HL-60 (cell line): ENCODE measurements at regions not wholly inside any gene's neighbourhood (a gene's known extent, or its start where the extent isn't known, plus 50 kb on each side); places are given as distances from the start of the nearest gene placed in this dataset.

Experiments used
- DNase-seq, 2 experiments: peaks; one replicate each; pipeline ENCODE4 v3.0.0-alpha.2; 2010 to 2020; ENCODE audit warnings: low read depth in 1 of 2, low spot score in 1 of 2
- H3K27ac ChIP-seq: fragments of 250-450 bp; sonication (Bioruptor Pico); replicated peaks from 2 replicates; pipeline ENCODE4 v1.5.1; 2020; ENCODE audit warnings: mild to moderate bottlenecking, moderate library complexity
- H3K27me3 ChIP-seq: fragments of 250-450 bp; sonication (Bioruptor Pico); 2 replicates; pipeline ENCODE4 v1.5.1; 2021; ENCODE audit warnings: mild to moderate bottlenecking, moderate library complexity; ENCODE audit not compliant: insufficient read depth, poor library complexity, severe bottlenecking
- H3K4me3 ChIP-seq: replicated peaks from 2 replicates; pipeline ENCODE4 v1.5.1; 2011; ENCODE audit warnings: mild to moderate bottlenecking, control low read depth, low read length; ENCODE audit not compliant: insufficient read depth
- GABPA ChIP-seq: IDR thresholded peaks from 2 replicates; pipeline ENCODE4 v1.6.1; 2012; ENCODE audit warnings: low read depth
- POLR2AphosphoS5 ChIP-seq: IDR thresholded peaks from 2 replicates; pipeline ENCODE4 v1.6.1; 2012; ENCODE audit warnings: low read depth
- SPI1 ChIP-seq: IDR thresholded peaks from 2 replicates; pipeline ENCODE4 v1.6.1; 2012; ENCODE audit warnings: low read depth, mild to moderate bottlenecking, borderline replicate concordance
- TF ChIP-seq, protein P1 (sequence below): IDR thresholded peaks from one replicate; pipeline ENCODE4 v1.5.1; 2011; ENCODE audit warnings: low read length, control low read depth, inconsistent platforms; ENCODE audit not compliant: insufficient read depth
- TF ChIP-seq, protein P2 (sequence below): IDR thresholded peaks from 2 replicates; pipeline ENCODE4 v1.6.1; 2012; ENCODE audit warnings: low read depth; ENCODE audit not compliant: insufficient replicate concordance

DNA sequence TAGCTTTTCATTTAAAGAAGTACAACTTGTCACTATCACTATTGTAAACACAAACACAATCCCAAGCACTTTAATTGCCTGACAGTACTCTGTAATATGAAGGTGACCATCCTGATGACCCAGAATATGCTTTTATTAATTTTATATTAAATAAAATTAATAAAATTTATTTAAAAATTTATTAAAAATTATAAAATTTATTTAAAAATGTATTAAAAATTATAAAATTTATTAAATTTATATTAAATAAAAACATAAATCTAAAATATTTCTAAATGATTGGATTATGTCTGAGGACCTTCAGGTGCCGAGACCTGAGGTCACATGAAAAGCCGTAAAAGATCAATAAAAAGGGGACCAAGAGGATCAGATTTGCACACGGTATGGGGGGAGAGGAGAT is 229.8 kb upstream of the KIRREL3 start:
- no peak overlapping the region for H3K27ac ChIP-seq
- no peaks in the 10 kb centered on the region for H3K27me3 ChIP-seq
- TF ChIP-seq, protein P1, sequence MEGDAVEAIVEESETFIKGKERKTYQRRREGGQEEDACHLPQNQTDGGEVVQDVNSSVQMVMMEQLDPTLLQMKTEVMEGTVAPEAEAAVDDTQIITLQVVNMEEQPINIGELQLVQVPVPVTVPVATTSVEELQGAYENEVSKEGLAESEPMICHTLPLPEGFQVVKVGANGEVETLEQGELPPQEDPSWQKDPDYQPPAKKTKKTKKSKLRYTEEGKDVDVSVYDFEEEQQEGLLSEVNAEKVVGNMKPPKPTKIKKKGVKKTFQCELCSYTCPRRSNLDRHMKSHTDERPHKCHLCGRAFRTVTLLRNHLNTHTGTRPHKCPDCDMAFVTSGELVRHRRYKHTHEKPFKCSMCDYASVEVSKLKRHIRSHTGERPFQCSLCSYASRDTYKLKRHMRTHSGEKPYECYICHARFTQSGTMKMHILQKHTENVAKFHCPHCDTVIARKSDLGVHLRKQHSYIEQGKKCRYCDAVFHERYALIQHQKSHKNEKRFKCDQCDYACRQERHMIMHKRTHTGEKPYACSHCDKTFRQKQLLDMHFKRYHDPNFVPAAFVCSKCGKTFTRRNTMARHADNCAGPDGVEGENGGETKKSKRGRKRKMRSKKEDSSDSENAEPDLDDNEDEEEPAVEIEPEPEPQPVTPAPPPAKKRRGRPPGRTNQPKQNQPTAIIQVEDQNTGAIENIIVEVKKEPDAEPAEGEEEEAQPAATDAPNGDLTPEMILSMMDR: no peak
- H3K4me3 ChIP-seq: no peak overlapping the region
- DNase-seq: no peak

DNA sequence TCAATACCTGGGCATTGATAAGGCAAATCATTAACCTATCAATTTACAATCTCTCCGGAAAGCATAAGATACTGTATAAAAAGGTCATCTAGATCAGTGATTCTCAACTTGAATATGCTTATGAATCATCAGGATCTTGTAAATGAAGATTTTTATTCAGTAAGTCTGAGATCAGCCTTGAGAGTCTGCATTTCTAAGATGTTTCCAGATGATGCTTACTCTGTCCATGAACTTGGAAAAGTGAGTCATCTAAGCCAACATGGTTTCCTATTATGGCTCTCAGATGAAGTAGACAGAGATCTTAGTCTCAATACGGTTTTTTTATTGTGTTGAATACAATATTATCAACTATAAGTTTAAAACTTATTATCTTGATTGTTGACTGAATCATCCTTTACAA is 226.4 kb upstream of the KIRREL3 start:
- Histone ChIP-seq H3K4me3 (no peak overlapping the region), H3K27me3 (no peaks in the 10 kb centered on the region), H3K27ac (no peak overlapping the region)
- TF ChIP-seq POLR2AphosphoS5 (no peak), GABPA (no peak), SPI1 (no peak)
- TF ChIP-seq, protein P1: no peak
- TF ChIP-seq, protein P2, sequence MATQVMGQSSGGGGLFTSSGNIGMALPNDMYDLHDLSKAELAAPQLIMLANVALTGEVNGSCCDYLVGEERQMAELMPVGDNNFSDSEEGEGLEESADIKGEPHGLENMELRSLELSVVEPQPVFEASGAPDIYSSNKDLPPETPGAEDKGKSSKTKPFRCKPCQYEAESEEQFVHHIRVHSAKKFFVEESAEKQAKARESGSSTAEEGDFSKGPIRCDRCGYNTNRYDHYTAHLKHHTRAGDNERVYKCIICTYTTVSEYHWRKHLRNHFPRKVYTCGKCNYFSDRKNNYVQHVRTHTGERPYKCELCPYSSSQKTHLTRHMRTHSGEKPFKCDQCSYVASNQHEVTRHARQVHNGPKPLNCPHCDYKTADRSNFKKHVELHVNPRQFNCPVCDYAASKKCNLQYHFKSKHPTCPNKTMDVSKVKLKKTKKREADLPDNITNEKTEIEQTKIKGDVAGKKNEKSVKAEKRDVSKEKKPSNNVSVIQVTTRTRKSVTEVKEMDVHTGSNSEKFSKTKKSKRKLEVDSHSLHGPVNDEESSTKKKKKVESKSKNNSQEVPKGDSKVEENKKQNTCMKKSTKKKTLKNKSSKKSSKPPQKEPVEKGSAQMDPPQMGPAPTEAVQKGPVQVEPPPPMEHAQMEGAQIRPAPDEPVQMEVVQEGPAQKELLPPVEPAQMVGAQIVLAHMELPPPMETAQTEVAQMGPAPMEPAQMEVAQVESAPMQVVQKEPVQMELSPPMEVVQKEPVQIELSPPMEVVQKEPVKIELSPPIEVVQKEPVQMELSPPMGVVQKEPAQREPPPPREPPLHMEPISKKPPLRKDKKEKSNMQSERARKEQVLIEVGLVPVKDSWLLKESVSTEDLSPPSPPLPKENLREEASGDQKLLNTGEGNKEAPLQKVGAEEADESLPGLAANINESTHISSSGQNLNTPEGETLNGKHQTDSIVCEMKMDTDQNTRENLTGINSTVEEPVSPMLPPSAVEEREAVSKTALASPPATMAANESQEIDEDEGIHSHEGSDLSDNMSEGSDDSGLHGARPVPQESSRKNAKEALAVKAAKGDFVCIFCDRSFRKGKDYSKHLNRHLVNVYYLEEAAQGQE: no peak
- no peak for DNase-seq

DNA sequence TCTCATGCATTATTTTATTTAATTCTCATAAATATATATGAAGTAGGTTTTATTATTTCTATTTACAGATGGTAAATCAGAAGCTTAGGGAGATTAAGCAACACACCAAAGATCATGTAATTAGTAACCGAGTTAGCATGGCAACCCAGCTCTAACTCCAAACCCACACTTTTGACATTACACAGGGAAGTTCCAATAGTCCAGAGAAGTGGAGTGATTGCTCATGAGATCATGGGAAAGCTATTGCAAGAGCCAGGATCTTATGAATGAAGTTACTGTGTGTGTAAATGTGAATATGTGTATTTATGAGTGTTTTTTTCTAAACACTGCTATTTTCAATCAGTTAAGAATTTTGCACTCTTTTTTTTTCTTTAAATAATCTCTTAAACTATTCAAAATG is 225.8 kb upstream of the KIRREL3 start:
- Histone ChIP-seq H3K27ac (no peak overlapping the region), H3K27me3 (no peaks in the 10 kb centered on the region), H3K4me3 (no peak overlapping the region)
- no peak for TF ChIP-seq POLR2AphosphoS5
- TF ChIP-seq, protein P1: no peak
- TF ChIP-seq, protein P2: no peak
- TF ChIP-seq SPI1: no peak
- no peak for TF ChIP-seq GABPA
- DNase-seq: no peak

DNA sequence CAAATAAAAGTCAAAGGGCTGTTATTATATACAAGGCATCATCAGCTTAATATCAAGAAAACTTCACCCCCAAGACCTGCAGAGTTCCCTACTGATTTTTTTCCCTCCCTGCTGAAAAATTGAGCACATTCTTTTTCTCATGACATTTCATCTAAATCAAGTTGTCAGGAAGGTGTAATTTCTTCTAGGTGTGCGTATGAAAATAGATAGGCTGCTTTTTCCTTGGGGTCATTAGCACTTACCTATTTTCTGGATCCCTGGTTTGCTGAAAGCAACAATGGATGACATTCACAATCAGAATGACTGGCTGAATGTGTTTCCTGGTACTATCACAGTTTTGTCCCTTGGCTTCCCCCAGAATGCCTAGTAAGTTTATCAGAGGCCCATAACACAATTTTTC is 225.0 kb upstream of the KIRREL3 start:
- no peak for DNase-seq
- TF ChIP-seq, protein P1: no peak
- TF ChIP-seq POLR2AphosphoS5 (no peak), SPI1 (no peak), GABPA (no peak)
- TF ChIP-seq, protein P2: no peak
- Histone ChIP-seq H3K27ac (no peak overlapping the region), H3K27me3 (no peaks in the 10 kb centered on the region), H3K4me3 (no peak overlapping the region)
